ENCODE measurements at regions not wholly inside any gene's neighbourhood (a gene's known extent, or its start where the extent isn't known, plus 50 kb on each side); places are given as distances from the start of the nearest gene placed in this dataset.
"Not testable (repeated sequence)": the region's sequence is repeated elsewhere in the genome, so short reads cannot be mapped to it uniquely, and the experiment has no call there.

DNA sequence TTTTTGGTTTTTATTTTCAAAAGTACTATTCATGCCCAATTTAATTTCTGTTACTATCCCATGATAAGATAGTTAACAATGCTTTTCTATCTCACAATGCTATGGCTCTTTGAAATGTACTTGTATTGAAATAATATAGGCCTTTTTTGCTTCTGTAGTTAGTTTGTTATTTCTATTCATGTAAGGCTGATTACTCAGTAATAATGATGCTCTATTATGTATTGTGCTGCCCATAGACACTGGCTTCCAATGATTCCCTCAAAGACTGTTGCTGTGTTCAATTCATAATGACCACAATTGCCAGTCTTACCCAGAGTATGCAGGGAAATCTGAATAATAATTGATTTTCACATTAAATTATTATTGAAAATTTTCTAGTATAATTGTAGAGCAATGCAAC lies 155.5 kb upstream of the POT1 start:
- Mint-ChIP-seq H3K27ac (no peak overlapping the region), H3K4me1 (ENCODE audit: low read depth) (no peaks in the 10 kb centered on the region), H3K4me3 (no peak overlapping the region), H3K36me3 (ENCODE audit: low read depth) (no peaks in the 10 kb centered on the region), H3K27me3 (no peaks in the 10 kb centered on the region), H3K9me3 (no peaks in the 10 kb centered on the region)
- intact Hi-C loops (cut with micrococcal nuclease) = no loop called here

GRCh38 chr7:125084196-125084595 lies 154.6 kb upstream of the POT1 start:
- Mint-ChIP-seq H3K27ac (no peak overlapping the region), H3K4me1 (ENCODE audit: low read depth) (no peaks in the 10 kb centered on the region), H3K4me3 (no peak overlapping the region), H3K9me3 (no peaks in the 10 kb centered on the region), H3K27me3 (no peaks in the 10 kb centered on the region), H3K36me3 (ENCODE audit: low read depth) (no peaks in the 10 kb centered on the region)
- intact Hi-C loops (cut with micrococcal nuclease) = no loop called here

GRCh38 chr7:125074141-125074540 lies 144.5 kb upstream of the POT1 start:
- Mint-ChIP-seq H3K4me3 (no peak overlapping the region), H3K27me3 (no peaks in the 10 kb centered on the region), H3K27ac (no peak overlapping the region), H3K4me1 (ENCODE audit: low read depth) (no peaks in the 10 kb centered on the region), H3K36me3 (ENCODE audit: low read depth) (no peaks in the 10 kb centered on the region), H3K9me3 (peaks cover 28% of the 10 kb centered on the region)
- intact Hi-C loops (cut with micrococcal nuclease) = no loop called here

DNA sequence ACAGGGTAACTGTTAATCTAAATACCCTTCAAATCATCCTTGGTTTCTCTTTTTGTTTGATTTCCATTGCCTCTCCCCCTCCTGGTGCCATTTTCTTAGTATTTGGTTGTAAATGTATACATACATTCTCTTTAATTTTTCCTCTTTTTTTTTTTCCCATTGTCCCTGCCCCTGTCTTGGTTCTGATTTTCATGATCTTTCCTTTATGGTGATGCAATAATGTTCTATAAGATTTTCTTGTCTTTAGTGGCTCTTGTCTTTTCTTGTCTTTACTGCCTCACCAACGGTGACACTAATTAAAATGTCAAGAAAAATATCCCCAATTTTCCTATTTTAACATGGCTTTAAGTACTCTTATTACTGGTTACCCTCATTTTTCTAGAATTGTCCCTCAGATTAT lies 135.9 kb upstream of the POT1 start:
- no peaks in the 10 kb centered on the region for H3K27me3 Mint-ChIP-seq
- no peaks in the 10 kb centered on the region for H3K9me3 Mint-ChIP-seq
- intact Hi-C loops (cut with micrococcal nuclease) = no loop called here
- no peaks in the 10 kb centered on the region for H3K4me1 Mint-ChIP-seq (ENCODE audit: low read depth)
- no peaks in the 10 kb centered on the region for H3K36me3 Mint-ChIP-seq (ENCODE audit: low read depth)
- no peak overlapping the region for H3K27ac Mint-ChIP-seq
- no peak overlapping the region for H3K4me3 Mint-ChIP-seq

- Mint-ChIP-seq H3K27me3 (no peaks in the 10 kb centered on the region), H3K4me1 (ENCODE audit: low read depth) (no peaks in the 10 kb centered on the region), H3K4me3 (no peak overlapping the region), H3K9me3 (no peaks in the 10 kb centered on the region), H3K27ac (no peak overlapping the region), H3K36me3 (ENCODE audit: low read depth) (no peaks in the 10 kb centered on the region)
- intact Hi-C loops (cut with micrococcal nuclease) = no loop called here
These were observed 135.4 kb upstream of the POT1 start for GRCh38 chr7:125065001-125065400.

- H3K4me3 Mint-ChIP-seq = no peak overlapping the region
- no peaks in the 10 kb centered on the region for H3K9me3 Mint-ChIP-seq
- H3K27ac Mint-ChIP-seq = no peak overlapping the region
- no peaks in the 10 kb centered on the region for H3K36me3 Mint-ChIP-seq (ENCODE audit: low read depth)
- no peaks in the 10 kb centered on the region for H3K4me1 Mint-ChIP-seq (ENCODE audit: low read depth)
- no peaks in the 10 kb centered on the region for H3K27me3 Mint-ChIP-seq
- intact Hi-C loops (cut with micrococcal nuclease) = loop anchor here (2.0 kb wide), 1 partner anchor 609 kb away; no protein-coding TSS in a partner anchor
These were observed 132.3 kb upstream of the POT1 start for GRCh38 chr7:125061776-125062397.

DNA sequence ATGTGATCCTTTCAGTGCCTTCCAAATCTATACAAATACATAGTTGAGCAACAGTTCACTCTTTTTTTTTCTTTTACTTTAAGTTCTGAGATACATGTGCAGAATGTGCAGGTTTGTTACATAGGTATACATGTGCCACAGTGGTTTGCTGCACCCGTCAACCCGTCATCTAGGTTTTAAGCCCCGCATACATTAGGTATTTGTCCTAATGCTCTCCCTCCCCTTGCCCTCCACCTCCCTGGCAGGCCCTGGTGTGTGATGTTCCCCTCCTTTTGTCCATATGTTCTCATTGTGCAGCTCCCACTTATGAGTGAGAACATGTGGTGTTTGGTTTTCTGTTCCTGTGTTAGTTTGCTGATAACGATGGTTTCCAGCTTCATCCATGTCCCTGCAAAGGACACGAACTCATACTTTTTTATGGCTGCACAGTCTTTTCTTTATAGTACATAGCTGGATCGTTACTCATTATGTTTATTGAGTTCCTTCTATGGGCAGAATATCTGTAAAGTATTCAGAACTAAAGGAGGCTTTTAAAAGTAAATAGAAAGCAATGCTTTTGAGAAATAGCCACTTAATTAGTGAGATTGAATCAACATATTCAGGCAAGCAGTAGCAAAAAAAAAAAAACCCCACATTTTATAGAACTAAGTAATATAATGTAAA lies 131.6 kb upstream of the POT1 start:
- H3K36me3 Mint-ChIP-seq (ENCODE audit: low read depth); H3K27ac Mint-ChIP-seq; H3K27me3 Mint-ChIP-seq; H3K9me3 Mint-ChIP-seq; H3K4me3 Mint-ChIP-seq; H3K4me1 Mint-ChIP-seq (ENCODE audit: low read depth): not testable (repeated sequence)
- intact Hi-C loops (cut with micrococcal nuclease) = loop anchor here (2.0 kb wide), 1 partner anchor 610 kb away; no protein-coding TSS in a partner anchor

DNA sequence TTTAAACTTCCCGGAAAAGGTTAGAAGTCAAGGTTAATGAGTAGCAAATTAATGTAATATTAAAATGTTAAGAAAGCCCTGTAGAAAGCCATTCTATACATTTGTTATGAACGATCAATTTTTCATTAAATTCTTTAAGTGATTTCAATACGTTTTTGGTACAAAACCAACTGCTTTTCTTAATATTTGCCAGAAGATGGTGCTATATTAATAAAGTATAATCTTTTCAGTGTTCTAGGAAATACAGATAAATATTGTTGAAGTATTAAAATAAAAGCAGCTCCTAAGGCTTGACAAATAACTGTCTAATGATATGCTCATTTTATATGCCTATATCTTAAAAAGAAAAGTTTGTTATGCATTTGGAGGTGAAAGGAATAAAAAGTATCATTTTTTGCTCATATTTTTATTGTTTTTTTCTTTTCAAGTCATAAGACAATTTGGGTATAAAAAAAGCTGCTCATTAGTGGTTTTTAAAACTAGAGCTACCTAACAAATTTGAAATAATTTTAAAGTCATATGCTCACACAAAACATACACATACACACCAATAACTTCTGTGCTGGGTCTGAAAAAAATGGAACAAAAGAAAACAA lies 130.3 kb upstream of the POT1 start:
- no peak overlapping the region for H3K27ac Mint-ChIP-seq
- no peaks in the 10 kb centered on the region for H3K9me3 Mint-ChIP-seq
- H3K27me3 Mint-ChIP-seq = no peaks in the 10 kb centered on the region
- H3K4me1 Mint-ChIP-seq (ENCODE audit: low read depth) = no peaks in the 10 kb centered on the region
- H3K4me3 Mint-ChIP-seq = no peak overlapping the region
- intact Hi-C loops (cut with micrococcal nuclease) = loop anchor here (2.0 kb wide), 1 partner anchor 611 kb away; no protein-coding TSS in a partner anchor
- no peaks in the 10 kb centered on the region for H3K36me3 Mint-ChIP-seq (ENCODE audit: low read depth)

GRCh38 chr7:125057963-125058362 lies 128.3 kb upstream of the POT1 start:
- Mint-ChIP-seq H3K27me3 (no peaks in the 10 kb centered on the region), H3K4me3 (no peak overlapping the region), H3K27ac (no peak overlapping the region), H3K9me3 (no peaks in the 10 kb centered on the region), H3K36me3 (ENCODE audit: low read depth) (no peaks in the 10 kb centered on the region), H3K4me1 (ENCODE audit: low read depth) (no peaks in the 10 kb centered on the region)
- intact Hi-C loops (cut with micrococcal nuclease) = no loop called here

- intact Hi-C loops (cut with micrococcal nuclease) = no loop called here
- no peaks in the 10 kb centered on the region for H3K4me1 Mint-ChIP-seq (ENCODE audit: low read depth)
- no peak overlapping the region for H3K4me3 Mint-ChIP-seq
- no peaks in the 10 kb centered on the region for H3K27me3 Mint-ChIP-seq
- no peaks in the 10 kb centered on the region for H3K36me3 Mint-ChIP-seq (ENCODE audit: low read depth)
- no peak overlapping the region for H3K27ac Mint-ChIP-seq
- no peaks in the 10 kb centered on the region for H3K9me3 Mint-ChIP-seq
These were observed 125.8 kb upstream of the POT1 start for GRCh38 chr7:125055376-125055775.

- no peak overlapping the region for H3K4me3 Mint-ChIP-seq
- H3K27ac Mint-ChIP-seq = no peak overlapping the region
These were observed 117.1 kb upstream of the POT1 start for GRCh38 chr7:125046767-125047166.

GRCh38 chr7:125033506-125033905 lies 103.9 kb upstream of the POT1 start:
- intact Hi-C loops (cut with micrococcal nuclease) = no loop called here
- no peaks in the 10 kb centered on the region for H3K4me1 Mint-ChIP-seq (ENCODE audit: low read depth)

More at GRCh38 chr7:125046767-125047166, 117.1 kb upstream of the POT1 start:
- intact Hi-C loops (cut with micrococcal nuclease) = no loop called here
- H3K4me1 Mint-ChIP-seq (ENCODE audit: low read depth) = no peaks in the 10 kb centered on the region
- no peaks in the 10 kb centered on the region for H3K27me3 Mint-ChIP-seq
- peaks cover 13% of the 10 kb centered on the region for H3K9me3 Mint-ChIP-seq
- H3K36me3 Mint-ChIP-seq (ENCODE audit: low read depth) = no peaks in the 10 kb centered on the region

GRCh38 chr7:125032943-125033342 lies 103.3 kb upstream of the POT1 start:
- H3K27me3 Mint-ChIP-seq = no peaks in the 10 kb centered on the region
- no peaks in the 10 kb centered on the region for H3K9me3 Mint-ChIP-seq
- no peaks in the 10 kb centered on the region for H3K4me1 Mint-ChIP-seq (ENCODE audit: low read depth)
- no peak overlapping the region for H3K27ac Mint-ChIP-seq
- no peak overlapping the region for H3K4me3 Mint-ChIP-seq
- no peaks in the 10 kb centered on the region for H3K36me3 Mint-ChIP-seq (ENCODE audit: low read depth)
- intact Hi-C loops (cut with micrococcal nuclease) = no loop called here

More at GRCh38 chr7:125033506-125033905, 103.9 kb upstream of the POT1 start:
- no peak overlapping the region for H3K27ac Mint-ChIP-seq
- no peak overlapping the region for H3K4me3 Mint-ChIP-seq
- no peaks in the 10 kb centered on the region for H3K36me3 Mint-ChIP-seq (ENCODE audit: low read depth)
- no peaks in the 10 kb centered on the region for H3K9me3 Mint-ChIP-seq
- H3K27me3 Mint-ChIP-seq = no peaks in the 10 kb centered on the region

- Mint-ChIP-seq H3K36me3 (ENCODE audit: low read depth) (no peaks in the 10 kb centered on the region), H3K4me1 (ENCODE audit: low read depth) (no peaks in the 10 kb centered on the region), H3K9me3 (no peaks in the 10 kb centered on the region), H3K27me3 (no peaks in the 10 kb centered on the region), H3K27ac (no peak overlapping the region), H3K4me3 (no peak overlapping the region)
- intact Hi-C loops (cut with micrococcal nuclease) = no loop called here
These were observed 101.2 kb upstream of the POT1 start for GRCh38 chr7:125030756-125031387.

Measured in dendritic cell treated with granulocyte-macrophage colony-stimulating factor and Interleukin-4, amounts not matched to agents 40 ng/mL and 50 ng/mL, for 4 days (primary cell).